DMS53 treated with DMSO at 0.1 percent for 48 hours (cell line): ENCODE measurements at regions not wholly inside any gene's neighbourhood (a gene's known extent, or its start where the extent isn't known, plus 50 kb on each side); places are given as distances from the start of the nearest gene placed in this dataset.
A peak's percentile ranks its signal among the peaks of the same experiment; 100 is the strongest.

Source experiments
- DNase-seq: peaks from one replicate; lab custom pipeline; 2025; ENCODE audit not compliant: unreplicated experiment; lab: John Stamatoyannopoulos, UW

DNA sequence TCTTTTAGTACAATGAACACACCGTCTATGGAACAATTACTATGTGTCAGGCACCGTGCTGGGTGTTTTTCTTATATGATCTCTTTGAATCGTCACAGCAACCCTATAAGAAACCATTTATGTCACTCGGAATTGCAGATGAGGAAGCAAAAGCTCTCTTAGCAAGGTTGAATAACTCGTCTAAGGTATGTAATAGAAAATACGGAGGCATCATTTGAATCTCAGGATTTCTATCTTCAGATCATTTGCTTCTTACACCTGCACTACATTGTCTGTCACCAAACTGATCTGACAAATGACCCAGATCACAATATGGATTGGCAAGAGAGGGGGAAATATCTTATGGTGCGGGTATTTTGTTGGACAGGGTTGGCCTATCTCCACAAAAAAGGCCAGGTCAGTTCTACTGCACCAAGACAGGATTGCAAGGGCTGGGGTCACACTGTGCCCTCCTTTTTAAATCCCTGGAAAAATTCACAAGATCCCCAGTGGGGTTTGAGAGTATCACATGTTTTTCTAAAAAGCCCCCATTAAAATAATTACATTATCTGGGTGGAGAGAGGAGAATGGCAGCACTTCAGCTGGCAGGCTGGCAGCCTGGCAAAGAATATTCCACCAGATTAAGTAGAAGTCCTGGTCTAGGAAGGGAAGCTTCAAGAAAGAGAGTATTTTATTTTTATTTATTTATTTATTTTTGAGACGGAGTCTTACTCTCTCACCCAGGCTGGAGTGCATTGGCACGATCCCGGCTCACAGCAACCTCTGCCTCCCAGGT lies 110.7 kb upstream of the CLMP start:
- no peak for DNase-seq

DNA sequence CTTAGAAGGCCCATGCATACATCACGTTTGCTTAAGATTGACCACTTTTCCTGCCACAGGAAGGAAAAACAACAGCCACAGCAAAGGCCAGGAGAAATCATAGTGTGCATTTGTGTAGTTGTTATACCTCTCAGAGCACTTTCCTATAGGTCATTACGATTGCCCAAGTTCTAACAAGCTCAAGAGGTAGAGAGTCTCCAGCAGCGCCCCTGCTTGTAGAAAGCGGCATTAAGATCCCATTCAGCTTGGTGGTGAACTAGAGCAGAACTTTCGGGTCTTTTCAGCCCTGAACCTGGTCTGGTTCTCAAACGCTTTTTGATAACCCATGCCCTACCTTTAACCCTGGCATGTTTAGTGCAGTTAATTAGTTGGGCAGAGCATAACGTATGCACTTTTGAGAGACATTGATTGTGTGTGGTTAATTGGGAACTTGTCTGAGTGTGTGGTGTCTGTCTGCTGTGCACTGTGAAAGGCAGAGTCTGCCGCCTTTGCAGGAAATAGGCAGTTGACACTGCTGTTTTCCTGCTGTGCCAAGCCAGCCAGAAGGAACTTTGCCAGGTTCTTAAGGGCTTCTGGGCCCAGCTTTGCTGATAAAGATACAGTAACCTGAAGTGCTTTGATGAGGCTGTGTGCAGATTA lies 109.9 kb upstream of the CLMP start:
- no peak for DNase-seq

DNA sequence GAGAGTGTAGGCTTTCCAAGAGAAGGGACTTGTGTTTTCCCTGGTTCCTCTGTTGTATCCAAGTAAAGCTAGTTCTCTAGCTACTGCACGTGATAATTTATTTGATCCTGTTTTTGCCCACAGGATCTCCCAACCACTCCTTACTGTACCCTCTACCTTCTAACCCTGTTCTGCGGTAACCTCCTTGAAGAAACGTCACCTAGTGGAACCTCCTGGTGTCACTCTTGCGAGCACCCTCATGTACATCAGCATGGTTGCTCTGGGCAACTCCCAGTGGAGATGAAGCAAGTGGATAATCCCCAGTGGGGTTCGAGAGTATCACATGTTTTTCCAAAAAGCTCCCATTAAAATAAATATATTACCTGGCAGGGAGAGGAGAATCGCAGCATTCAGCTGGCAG lies 108.9 kb upstream of the CLMP start:
- no peak for DNase-seq

DNA sequence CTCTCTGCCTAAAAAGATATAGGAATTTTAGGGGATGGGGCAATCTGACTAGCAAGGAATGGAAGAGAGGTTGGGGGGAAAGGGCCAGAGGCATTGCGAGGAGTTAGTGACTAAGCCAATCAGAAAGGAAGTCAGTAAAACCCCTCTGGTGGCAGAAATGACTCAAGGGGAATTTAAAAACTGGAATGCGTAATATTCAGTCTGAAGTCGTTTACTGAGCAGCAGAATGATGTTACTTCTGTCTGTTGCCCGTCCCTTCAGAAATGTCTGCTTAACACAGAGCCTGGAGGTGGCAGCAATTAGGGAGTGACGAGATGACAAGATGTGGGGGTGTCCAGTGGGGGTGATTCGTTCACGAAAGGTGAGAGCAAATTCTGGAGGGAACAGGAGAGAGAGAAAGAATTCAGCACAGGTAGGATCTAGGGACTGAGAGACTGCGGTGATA lies 107.7 kb upstream of the CLMP start:
- DNase-seq, result no peak

DNA sequence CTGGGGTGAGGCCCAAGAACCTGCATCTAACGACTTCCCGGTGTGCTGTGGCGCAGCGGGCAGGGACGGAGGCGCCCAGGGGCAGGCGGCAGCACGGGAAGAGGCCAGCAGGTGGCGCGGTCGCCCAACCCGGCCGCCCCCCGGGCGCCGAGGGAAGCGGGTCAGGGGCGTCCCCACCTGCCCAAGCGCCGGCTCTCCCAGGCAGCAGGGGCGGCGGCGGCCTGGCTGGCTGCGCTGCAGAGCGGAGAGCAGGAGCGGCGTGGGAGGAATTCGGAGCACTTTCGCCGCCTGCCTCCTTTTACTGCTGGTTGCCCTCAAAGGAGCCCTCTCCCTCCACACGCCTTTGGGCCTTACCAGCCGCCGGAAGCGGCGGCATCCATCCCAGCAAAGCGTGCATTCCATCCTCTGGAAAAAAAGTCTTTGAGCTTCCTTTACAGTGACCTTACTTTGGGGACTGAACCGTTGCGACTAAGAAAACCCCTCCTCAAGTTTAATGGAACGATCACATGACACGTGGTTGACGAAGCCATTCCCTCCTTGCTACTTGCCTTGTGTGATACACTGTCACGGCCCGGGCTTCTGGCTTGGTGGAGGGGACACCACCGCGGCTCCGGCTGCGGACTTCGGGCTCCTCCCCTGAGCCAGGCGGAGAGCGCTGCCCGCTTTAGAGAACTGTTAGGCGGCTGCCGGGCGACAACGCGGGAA lies 106.8 kb upstream of the CLMP start:
- peak; percentile 42 for DNase-seq

DNA sequence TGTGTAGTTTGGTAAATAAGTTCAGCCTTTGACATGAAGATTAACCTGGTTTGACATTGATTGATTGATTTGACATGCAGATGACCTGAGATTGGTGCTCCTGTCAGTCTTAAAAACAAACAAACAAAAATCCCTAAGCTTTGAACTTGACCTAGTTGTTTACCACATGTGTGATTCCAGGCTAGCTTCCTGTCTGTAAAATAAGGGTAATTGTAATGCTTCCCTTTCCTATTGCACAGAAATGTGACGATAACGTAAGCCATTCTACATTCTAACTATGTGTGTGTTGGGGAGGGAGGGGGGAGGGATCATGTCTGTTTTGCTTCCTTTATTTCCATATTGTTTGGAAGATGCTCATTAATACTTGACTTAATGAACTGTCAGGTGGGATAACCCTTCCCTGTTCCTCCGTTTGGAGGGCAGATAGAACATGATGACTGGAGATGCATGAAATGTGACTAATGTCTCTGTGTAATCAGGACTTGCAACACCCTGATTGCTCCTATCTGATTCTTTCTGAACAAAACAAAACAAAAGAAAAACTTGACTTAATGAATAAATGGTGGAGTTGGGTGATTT lies 106.1 kb upstream of the CLMP start:
- DNase-seq, result peak; percentile 31

DNA sequence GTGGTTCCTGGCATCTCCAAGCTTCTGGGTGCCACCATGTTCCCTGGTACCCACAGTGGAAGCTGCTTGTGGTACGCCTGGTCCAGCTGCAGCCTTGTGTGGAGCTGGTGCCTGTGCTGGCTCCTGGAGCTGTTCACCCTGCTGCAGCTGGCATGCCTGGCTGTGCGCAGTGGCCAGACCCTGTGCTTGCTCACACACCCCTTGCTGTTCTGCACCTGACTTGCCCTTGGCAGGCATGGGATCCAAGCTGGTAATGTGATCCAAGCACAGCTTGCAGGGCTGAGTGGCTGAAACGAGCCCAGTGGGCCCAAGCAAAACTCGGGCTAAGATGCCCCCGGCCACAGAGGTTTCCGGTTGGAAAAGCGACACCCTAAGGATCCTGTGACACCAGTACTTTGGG lies 104.7 kb upstream of the CLMP start:
- DNase-seq, result no peak

DNA sequence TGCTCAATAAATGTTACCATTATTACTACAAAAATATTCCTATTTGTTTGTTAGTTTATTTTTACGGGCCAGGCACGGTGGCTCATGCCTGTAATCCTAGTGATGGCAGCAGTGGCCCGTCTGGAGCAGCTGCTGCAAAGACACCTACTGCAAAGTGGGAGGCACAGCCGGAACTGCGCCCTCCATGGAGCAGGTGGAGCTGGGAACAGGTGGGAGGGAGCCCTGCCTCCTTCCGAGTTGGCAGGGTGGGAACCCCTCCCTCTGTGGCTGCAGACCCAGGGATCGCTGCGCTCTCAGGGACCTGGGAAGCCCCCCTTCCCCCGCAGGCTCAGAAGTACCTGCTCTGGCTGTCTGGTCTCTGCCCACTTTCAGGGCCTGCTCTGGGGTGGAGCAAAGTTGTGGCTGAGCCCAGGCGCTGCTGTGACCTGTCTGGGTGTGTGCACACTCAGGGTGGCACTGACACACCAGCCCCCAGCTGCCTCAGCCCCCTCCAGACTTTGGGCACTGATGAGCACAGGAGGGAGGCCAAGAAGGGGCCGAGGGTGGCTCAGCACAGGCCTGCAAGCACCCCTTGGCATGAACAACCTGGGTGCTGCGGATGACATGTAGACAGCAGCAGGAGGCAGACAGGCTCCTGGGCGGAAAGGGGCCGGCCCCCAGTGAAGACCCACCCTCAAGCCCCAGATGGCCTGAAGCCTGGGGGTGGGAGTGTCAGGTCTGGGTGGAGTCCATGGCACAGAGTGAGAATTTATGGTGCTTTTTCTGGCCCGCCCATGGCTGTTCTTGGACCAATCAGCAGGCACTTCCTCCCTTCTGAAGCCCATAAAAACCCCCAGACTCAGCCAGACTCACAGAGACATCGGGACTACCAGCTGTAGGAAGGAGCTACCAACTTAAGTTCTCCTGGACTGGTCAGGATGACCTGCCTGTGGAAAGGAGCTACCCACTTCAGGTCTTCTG lies 103.7 kb upstream of the CLMP start:
- DNase-seq, result no peak

DNA sequence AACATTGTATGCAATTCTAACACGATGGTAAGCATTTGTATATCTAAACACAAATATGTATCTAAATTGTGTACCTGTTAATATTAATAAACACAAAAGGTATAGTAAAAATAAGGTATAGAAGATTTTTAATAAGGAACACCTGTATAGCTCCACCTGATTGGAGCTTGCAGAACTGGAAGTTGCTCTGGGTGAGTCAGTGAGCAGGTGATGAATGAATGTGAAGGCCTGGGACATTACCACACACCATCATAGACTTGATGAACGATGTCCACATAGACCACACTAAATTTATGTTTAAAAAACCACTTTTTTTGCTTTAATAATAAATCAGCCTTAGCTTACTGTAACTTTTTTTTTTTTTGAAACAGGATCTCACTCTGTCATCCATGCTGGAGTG lies 97.6 kb upstream of the CLMP start:
- DNase-seq, result no peak

DNA sequence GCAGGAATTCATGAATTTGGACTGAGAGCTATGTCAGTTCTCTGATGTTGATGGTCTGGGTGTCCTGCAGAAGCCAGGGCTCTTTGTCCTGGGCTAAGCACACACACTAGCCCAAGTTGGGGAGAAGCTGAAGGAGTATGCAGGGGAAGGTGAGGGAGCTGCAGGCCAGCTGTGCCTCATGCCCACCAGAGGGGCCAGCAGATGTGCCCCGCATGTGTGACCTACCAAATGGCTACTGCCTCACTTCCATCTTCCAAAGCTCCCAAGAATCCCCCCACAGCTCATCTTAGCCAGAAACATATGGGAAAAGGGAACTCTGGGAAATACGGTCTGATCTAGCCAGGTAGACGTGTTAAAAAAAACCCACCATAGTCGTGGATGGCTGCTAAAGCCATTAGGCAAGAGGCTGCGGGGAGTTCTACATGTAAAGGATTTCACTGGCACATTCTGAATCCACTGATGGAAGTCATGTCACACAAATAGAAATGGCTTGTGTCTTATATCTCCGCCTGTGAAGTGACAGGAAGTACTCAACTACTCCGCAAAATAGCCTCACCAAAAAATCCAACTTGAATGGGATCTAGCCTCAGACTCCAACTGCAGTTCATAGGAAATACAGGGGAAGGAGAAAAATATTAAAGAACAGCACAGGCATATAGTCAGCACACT lies 96.3 kb upstream of the CLMP start:
- no peak for DNase-seq

DNA sequence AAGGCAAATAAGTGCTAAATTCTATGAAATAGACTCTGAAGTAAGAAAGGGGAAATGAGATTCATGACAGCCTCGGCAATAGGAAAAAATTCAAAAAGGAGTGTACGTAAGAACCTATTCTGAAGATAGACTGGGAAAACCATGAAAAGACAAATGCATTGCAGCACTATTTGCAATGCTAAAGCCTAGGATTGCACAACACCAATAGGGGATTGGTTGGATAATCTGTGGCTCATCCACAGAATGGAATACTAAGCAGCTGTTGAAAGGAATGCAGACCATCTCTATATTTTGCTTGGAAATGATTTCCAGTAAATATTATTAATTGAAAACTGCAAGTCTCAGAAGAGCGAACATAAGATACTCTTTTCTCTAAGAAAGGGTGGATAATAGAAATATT lies 91.7 kb upstream of the CLMP start:
- DNase-seq, result no peak

DNA sequence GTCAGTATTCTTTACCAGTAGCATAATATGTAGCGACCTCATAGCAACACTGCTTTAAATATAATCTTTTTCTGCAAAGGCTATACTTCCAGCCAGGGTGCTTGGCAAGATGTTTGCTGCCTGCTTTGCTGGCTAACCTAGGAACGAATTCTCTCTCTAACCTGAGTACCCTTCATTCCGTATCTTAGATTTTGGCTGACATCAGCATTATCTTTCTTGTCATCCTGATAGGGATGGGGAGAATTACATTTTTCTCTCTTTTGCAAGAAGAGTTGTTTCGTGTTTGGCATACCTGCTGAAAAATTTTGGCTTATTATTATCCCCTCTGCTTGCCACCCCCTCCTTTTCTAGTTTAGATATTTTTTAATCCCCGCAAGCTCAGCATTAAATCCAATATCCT lies 91.2 kb upstream of the CLMP start:
- DNase-seq, result no peak

DNA sequence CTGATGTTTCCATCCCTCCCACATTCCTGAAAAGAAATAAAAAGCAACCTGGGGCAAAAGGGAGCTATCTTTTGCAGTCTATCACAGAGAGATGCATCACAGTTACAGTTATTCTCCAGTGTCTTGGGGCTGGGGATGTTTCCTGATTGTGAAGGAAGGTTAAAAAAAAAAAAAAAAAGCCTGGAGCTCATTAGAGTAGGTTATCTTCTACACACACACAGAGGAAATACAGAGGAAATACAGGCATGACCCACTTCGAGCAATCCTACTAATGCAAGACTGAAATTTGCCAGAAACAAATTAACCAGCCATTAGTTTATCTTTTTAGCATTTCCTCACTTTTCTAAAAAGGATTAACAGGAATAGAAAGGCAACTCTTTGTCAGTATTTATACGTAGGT lies 89.4 kb upstream of the CLMP start:
- no peak for DNase-seq

DNA sequence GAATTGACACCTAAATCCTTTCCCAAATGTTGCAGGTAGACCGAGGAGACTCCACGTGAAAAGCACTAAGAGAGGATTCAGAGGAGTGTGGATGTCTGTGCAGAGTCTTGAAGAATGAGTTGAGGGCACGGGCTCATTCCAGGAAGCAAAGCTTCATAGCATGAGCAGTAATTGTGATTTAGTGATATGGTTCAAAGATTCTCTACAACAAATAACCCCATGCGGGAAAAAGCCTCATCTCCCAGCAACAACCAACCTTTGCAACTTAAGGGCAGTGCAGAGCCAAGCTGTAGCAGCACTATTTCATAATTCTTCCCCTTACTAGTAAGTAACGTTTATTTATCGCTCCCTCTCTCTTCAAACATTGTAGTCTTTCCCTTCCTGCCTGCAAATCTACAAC lies 87.5 kb upstream of the CLMP start:
- no peak for DNase-seq

DNA sequence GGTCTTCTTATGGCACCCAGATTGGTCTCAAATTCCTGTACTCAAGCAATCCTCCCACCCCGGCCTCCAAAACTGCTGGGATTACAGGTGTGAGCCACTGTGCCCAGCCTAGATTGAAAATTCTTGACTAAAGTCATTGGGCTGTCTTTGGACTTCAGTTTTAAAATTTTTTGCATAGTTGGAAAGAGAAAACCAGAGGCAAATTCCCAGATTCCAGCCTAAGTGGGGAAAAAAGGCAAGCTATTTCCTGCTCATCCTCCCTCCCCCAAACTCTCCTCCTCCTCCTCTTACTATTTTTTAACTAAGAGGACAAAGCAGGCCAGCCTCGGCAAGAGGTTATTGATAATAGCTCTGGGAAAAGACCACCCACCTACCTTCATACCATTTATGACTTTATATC lies 78.6 kb upstream of the CLMP start:
- no peak for DNase-seq

DNA sequence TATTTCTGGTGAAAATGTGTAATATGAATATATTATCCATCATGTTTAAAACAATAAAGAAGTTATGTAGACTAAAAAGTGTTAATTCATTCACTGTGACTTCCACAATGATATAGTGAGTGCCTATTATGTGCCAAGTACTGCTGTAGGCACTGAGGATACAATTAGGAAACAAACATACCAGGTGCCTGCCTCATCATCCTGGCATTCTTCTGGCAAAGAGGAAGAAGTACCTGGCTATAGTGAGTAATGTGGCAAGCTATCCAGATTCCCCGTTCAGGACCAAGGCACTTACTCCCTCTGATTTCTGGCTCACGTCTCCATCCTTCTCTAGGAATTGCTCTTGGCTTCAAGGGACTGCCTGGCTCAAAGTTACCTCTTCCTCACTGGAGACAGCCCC lies 77.5 kb upstream of the CLMP start:
- no peak for DNase-seq

DNA sequence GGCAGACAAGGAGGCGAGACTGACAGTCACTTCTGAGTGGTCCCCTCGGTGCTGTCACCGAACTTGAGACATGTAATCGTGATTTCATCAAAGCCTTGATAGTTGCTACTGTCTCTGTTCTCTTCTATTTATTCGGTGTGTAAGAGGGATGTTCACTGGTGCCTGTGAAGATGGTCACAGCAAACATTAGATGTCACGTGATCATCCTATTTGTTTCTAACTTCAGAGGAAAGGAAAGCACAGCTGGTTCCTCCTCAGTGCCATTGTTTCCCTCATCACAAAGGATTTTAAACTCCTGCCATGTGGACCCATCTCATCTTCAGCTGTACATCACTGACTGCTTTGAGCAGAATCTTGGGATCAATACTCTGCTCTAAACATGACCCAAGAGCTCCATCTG lies 73.1 kb upstream of the CLMP start:
- peak; percentile 61 for DNase-seq

DNA sequence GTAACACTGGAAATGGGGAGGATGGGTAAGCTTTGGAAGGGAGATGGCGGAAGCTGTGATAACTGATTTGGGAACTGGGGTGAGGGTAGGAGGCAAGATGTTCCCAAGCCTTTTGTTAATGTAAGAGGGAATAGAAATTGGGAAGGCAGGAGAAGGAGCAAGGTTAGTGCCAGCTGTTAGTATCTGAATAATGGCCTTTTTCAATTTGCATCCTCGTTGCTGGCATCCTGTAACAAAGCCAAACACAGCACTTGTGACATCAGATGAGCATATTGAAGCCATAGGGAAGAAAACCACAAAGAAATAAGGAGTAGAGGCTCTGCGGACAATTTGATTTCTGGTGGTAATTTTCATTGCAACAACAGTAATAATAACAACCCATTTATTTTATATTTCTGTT lies 70.9 kb upstream of the CLMP start:
- DNase-seq, result no peak

DNA sequence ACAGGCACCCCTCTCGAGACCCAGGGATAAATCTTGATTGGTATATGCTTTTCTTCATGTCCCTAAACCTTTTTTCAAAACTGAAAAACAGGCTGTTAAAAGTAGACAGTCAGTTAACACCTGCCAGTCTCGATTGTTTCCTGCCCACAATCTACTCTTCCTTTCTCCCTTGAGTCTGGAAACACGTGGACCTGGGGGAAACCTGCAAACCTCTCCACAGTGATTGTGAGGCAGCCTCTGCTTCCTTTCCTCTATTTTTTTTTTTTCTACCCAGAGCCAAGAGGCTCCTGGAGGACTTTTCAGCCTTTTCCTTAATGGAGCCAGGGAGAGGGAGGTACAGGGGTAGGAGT lies 69.4 kb upstream of the CLMP start:
- no peak for DNase-seq

DNA sequence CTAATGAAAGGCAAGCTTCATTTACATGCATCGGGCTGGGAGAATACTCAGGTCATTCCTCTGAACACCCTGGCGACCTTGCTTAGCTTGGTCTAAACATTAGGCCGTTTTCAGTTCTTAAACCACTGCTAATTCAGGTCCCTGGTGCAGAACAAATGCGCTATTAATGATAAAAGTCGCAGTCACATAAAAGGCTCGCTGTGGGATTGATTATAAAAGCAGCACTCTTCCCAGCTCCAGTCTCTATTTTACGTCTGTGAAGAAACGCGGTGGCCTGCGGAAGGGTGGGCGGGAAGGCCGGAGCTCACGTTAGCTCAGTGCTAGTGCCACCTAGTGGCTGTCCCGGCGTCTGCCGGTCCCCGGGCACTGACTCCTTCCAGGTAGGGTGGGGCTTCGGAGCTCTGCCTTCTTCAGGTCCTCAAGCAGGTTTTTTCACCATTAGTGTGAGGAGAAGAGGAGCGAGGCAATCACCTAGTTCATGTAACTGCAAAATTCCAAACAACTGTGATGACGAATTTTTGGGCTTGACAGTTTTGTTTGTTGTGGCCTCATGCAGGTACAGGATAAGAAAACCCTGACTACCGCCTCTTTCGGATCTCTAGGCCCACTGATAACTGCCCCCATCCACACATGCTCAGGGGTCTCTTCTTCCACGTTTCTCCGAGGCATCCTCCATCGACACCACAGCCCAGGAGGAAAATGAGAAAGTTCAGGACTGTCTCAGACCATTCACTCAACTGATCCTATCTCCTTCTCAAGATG lies 66.5 kb upstream of the CLMP start:
- peak; percentile 80 for DNase-seq
